B cell (primary cell): ENCODE measurements at regions not wholly inside any gene's neighbourhood (a gene's known extent, or its start where the extent isn't known, plus 50 kb on each side); places are given as distances from the start of the nearest gene placed in this dataset.

Experiments used
- ATAC-seq: fragments of 200-7000 bp; cut with Tn5 transposase; one replicate; pipeline ENCODE4 v1.10.0; 2021; ENCODE audit warnings: low read depth, mild to moderate bottlenecking, moderate number of reproducible peaks, moderate library complexity
- CTCF ChIA-PET: fragments of 350-600 bp; sonication (Branson Sonifier 250); formaldehyde crosslinking; loops from one replicate; lab custom pipeline; 2021; ENCODE audit warnings: antibody characterized with exemption, inconsistent platforms; lab: Charles Lee
- POLR2A ChIA-PET: fragments of 350-600 bp; sonication (Branson Sonifier 250); formaldehyde crosslinking; loops from one replicate; lab custom pipeline; 2021; ENCODE audit warnings: antibody characterized with exemption; lab: Charles Lee
- DNase-seq: peaks from one replicate; pipeline ENCODE4 v3.0.0; 2013
- H2AFZ ChIP-seq: 2 replicates; pipeline ENCODE4 v1.6.1; 2012; ENCODE audit warnings: mild to moderate bottlenecking, low read depth, low read length; ENCODE audit not compliant: insufficient read depth, poor library complexity, severe bottlenecking
- H3K27ac ChIP-seq, 2 donors: 1 replicate in 1 of 2; 2 replicates in 1 of 2; pipeline ENCODE4 v1.5.1; 2012 to 2013; ENCODE audit warnings: low read length in 2 of 2, mild to moderate bottlenecking in 2 of 2, moderate library complexity in 1 of 2
- H3K27me3 ChIP-seq, 4 experiments: fragments of 200-600 bp in 1 of 4; sonication (generic) in 1 of 4; replicated peaks in 1 of 4; 1 replicate in 2 of 4; 2 replicates in 2 of 4; pipeline versions ENCODE4 v1.6.1 to v1.7.0; 2013 to 2016; ENCODE audit warnings: low read length in 3 of 4, mild to moderate bottlenecking in 2 of 4, mixed read lengths in 1 of 4, moderate library complexity in 1 of 4; ENCODE audit not compliant: insufficient read depth in 4 of 4, control insufficient read depth in 3 of 4; ENCODE audit errors: control extremely low read depth in 1 of 4
- H3K36me3 ChIP-seq, 2 experiments: replicated peaks in 1 of 2; 1 replicate in 1 of 2; 2 replicates in 1 of 2; pipeline versions ENCODE4 v1.6.1 to v1.7.1; 2013; ENCODE audit warnings: low read length in 1 of 2; ENCODE audit not compliant: insufficient read depth in 2 of 2, control insufficient read depth in 1 of 2; ENCODE audit errors: control extremely low read depth in 1 of 2, extremely low read depth in 1 of 2
- H3K4me1 ChIP-seq, 2 donors: fragments of 200-600 bp in 1 of 2; sonication (generic) in 1 of 2; 1 replicate in 1 of 2; 2 replicates in 1 of 2; pipeline versions ENCODE4 v1.5.1 to v1.6.1; 2013 to 2017; ENCODE audit warnings: low read length in 2 of 2; ENCODE audit not compliant: control insufficient read depth in 2 of 2, insufficient read depth in 2 of 2
- H3K4me2 ChIP-seq: replicated peaks from 2 replicates; pipeline ENCODE3; 2012; ENCODE audit warnings: mild to moderate bottlenecking, low read depth, low read length; ENCODE audit not compliant: poor library complexity, severe bottlenecking
- H3K4me3 ChIP-seq, 5 experiments: fragments of 200-600 bp in 1 of 5; sonication (generic) in 1 of 5; 1 replicate in 3 of 5; 2 replicates in 2 of 5; pipeline versions ENCODE4 v1.5.1 to v1.7.0; 2011 to 2016; ENCODE audit warnings: low read length in 4 of 5, mild to moderate bottlenecking in 4 of 5, low read depth in 2 of 5, control low read depth in 1 of 5, moderate library complexity in 1 of 5; ENCODE audit not compliant: insufficient read depth in 1 of 5; ENCODE audit errors: control extremely low read depth in 1 of 5, extremely low read depth in 1 of 5
- H3K79me2 ChIP-seq: fragments of 200-600 bp; sonication (generic); one replicate; pipeline ENCODE4 v1.6.0; 2016; ENCODE audit warnings: low read length; ENCODE audit not compliant: control insufficient read depth, insufficient read depth
- H3K9ac ChIP-seq: fragments of 200-600 bp; sonication (generic); 2 replicates; pipeline ENCODE4 v1.6.1; 2017; ENCODE audit warnings: mild to moderate bottlenecking, low read length, moderate library complexity
- H3K9me3 ChIP-seq, 3 donors: one replicate each; pipeline versions ENCODE4 v1.6.1 to v1.7.1; 2013; ENCODE audit warnings: low read length in 2 of 3; ENCODE audit not compliant: control insufficient read depth in 2 of 3, insufficient read depth in 1 of 3; ENCODE audit errors: control extremely low read depth in 1 of 3
- H4K20me1 ChIP-seq: 2 replicates; pipeline ENCODE4 v1.6.0; 2012; ENCODE audit warnings: mild to moderate bottlenecking, low read length; ENCODE audit not compliant: insufficient read depth, control insufficient read depth, poor library complexity, severe bottlenecking
- H3K27ac Mint-ChIP-seq: one replicate; pipeline ENCODE4 v1.8.0; 2021; ENCODE audit warnings: mixed read lengths
- H3K27me3 Mint-ChIP-seq: one replicate; pipeline ENCODE4 v1.8.0; 2021; ENCODE audit warnings: mixed read lengths
- H3K4me1 Mint-ChIP-seq: one replicate; pipeline ENCODE4 v1.8.0; 2021; ENCODE audit warnings: mixed read lengths
- H3K4me3 Mint-ChIP-seq: one replicate; pipeline ENCODE4 v1.8.0; 2021; ENCODE audit warnings: mixed read lengths
- H3K9me3 Mint-ChIP-seq: one replicate; pipeline ENCODE4 v1.8.0; 2022; ENCODE audit warnings: mixed read lengths; ENCODE audit not compliant: insufficient read depth
- EZH2 ChIP-seq: IDR thresholded peaks from 2 replicates; pipeline ENCODE4 v1.6.1; 2012; ENCODE audit warnings: borderline replicate concordance, low read depth, mild to moderate bottlenecking, moderate library complexity, low read length; ENCODE audit not compliant: insufficient read depth, poor library complexity, severe bottlenecking
- WGBS: methylation state at CpG from one replicate; pipeline ENCODE4 v1.1.5; 2013; ENCODE audit warnings: missing lambda C conversion rate; ENCODE audit not compliant: insufficient coverage; 5-methylcytosine and 5-hydroxymethylcytosine counted together
- intact Hi-C: fragments of 100-400 bp; cut with micrococcal nuclease; formaldehyde crosslinking; loops from one replicate; pipeline ENCODE4 v1.10.0; 2022
- TF ChIP-seq, protein P1 (sequence below): fragments of 200-600 bp; IDR thresholded peaks from one replicate; pipeline ENCODE4 v1.8.0; 2022; ENCODE audit warnings: antibody characterized with exemption, mild to moderate bottlenecking

DNA sequence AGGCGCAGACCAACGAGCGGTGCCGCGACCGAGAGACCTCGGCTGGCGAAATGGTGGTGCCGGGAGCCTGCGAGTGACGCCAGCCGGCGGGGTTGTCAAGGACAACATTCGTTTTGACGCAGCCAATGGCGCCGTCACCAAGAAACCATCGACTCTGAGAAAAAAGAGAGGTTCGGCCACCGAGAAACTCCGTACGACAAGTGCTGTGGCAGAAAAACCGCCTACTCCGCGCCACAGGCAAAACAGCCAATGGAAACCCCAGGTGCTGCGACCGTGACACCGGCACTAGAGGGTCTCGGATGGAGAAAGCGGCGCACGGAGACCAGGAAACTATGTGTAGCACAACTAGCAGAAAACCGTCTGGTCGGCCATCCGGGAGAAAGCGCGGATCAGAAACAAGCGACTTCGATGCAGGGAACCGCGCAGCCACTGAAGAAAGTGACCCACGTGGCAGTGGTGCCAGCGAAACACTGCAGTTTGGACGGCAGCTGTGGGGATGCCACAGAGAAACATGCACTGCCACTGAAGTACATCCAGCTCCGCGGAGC is 88.8 kb downstream of the ANXA2R start:
- Mint-ChIP-seq H3K4me1 (peaks cover 33% of the 10 kb centered on the region), H3K27me3 (no peaks in the 10 kb centered on the region), H3K4me3 (peak overlapping the region; percentile 99), H3K27ac (peak overlapping the region; percentile 100), H3K9me3 (no peaks in the 10 kb centered on the region)
- H3K4me3 ChIP-seq, result peak overlapping the region; percentile 67 to 92 (median 85)
- H3K36me3 ChIP-seq, result no peaks in the 10 kb centered on the region
- under 1% methylated on average over 46 of the region's 46 CpGs for WGBS
- intact Hi-C loops, result loop anchor here (1.0 to 2.0 kb wide), 4 partner anchors 57 to 651 kb away; partner anchors contain the start of gene NNT
- peaks cover 13 to 33% of the 10 kb centered on the region in 2 donors for H3K4me1 ChIP-seq
- ChIA-PET POLR2A (interaction anchor here (0.5 to 5.6 kb wide), 12 partner anchors 12 to 362 kb away, joined by 3 to 123 read pairs (median 16); partner anchors contain the start of gene HMGCS1), CTCF (interaction anchor here (0.6 to 6.5 kb wide), 11 partner anchors 39 to 117 kb away, joined by 3 to 72 read pairs (median 6); no protein-coding TSS in a partner anchor)
- H3K27ac ChIP-seq, result peak overlapping the region; percentile 93 to 97
- peaks cover 6% of the 10 kb centered on the region for H3K79me2 ChIP-seq
- TF ChIP-seq, protein P1, sequence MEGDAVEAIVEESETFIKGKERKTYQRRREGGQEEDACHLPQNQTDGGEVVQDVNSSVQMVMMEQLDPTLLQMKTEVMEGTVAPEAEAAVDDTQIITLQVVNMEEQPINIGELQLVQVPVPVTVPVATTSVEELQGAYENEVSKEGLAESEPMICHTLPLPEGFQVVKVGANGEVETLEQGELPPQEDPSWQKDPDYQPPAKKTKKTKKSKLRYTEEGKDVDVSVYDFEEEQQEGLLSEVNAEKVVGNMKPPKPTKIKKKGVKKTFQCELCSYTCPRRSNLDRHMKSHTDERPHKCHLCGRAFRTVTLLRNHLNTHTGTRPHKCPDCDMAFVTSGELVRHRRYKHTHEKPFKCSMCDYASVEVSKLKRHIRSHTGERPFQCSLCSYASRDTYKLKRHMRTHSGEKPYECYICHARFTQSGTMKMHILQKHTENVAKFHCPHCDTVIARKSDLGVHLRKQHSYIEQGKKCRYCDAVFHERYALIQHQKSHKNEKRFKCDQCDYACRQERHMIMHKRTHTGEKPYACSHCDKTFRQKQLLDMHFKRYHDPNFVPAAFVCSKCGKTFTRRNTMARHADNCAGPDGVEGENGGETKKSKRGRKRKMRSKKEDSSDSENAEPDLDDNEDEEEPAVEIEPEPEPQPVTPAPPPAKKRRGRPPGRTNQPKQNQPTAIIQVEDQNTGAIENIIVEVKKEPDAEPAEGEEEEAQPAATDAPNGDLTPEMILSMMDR, result no peak
- no peak for TF ChIP-seq EZH2
- peaks cover 0 to 24% (median 6%) of the 10 kb centered on the region in 3 donors for H3K9me3 ChIP-seq
- no peaks in the 10 kb centered on the region for H3K27me3 ChIP-seq
- peak overlapping the region; percentile 96 for H3K9ac ChIP-seq
- H3K4me2 ChIP-seq, result peak overlapping the region; percentile 75
- peak overlapping the region; percentile 88 for H2AFZ ChIP-seq
- peak; percentile 90 for DNase-seq
- no peaks in the 10 kb centered on the region for H4K20me1 ChIP-seq
- ATAC-seq, result peak; percentile 41
